GM19328 (cell line): ENCODE measurements at regions not wholly inside any gene's neighbourhood (a gene's known extent, or its start where the extent isn't known, plus 50 kb on each side); places are given as distances from the start of the nearest gene placed in this dataset.
"Not testable (repeated sequence)": the region's sequence is repeated elsewhere in the genome, so short reads cannot be mapped to it uniquely, and the experiment has no call there.

ENCODE experiments used
- ATAC-seq: cut with Tn5 transposase; IDR thresholded peaks from one replicate; pipeline ENCODE4 v1.9.1; 2021; ENCODE audit warnings: mild to moderate bottlenecking, moderate library complexity; ENCODE audit not compliant: unreplicated experiment

DNA sequence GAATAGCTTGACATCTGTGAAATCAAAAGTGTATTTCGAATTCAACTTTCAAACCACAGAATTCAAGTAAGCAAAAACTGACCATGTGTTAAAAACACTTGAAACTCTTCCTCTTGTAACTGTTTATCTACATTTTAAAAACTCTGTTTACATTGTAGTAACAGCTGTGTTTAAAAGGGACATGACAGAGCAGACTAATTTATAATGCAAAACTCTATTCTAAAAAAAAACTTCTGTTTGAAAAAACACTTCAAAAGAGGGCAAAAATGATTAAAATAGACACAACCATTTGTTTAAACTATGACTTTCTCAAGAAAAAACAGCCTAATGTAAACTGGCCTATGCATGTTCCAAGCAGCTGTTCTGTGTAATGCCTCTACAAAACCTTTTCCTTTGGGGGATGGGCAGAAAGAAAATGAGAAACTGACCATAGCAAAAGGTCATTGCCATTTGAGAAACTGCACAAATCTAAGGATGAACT lies 149.1 kb upstream of the HMGA2 start:
- ATAC-seq: no peak

DNA sequence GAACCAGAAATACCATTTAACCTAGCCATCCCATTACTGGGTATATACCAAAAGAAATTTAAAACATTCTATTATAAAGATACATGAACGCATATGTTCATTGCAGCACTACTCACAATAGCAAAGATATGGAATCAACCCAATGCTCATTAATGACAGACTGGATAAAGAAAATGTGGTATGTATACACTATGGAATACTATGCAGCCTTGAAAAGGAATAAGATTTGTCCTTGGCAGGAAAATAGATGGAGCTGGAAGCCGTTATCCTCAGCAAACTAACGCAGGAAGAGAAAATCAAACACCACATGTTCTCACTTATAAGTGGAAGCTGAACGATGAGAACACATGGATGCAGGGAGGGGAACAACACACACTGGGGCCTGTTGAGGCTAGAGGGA lies 146.1 kb upstream of the HMGA2 start:
- ATAC-seq: not testable (repeated sequence)

DNA sequence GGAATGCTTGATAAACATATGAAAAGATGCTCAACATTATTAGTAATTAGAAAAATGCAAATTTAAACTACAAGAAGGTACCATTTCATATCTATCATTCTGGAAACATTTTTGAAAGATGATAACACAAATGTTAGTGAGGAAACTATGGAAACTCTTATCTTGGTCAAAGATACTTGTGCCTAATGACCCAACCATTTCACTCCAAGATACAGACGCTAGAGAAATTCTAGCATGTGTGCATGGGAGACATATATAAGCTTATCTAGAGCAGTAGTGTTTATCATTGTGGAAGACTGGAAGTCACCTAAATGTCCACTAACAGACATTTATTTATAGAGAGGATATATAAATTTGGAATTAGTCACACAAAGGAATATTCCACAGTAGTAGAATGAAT lies 143.1 kb upstream of the HMGA2 start:
- ATAC-seq: no peak

GRCh38 chr12:65682112-65682511 lies 142.2 kb upstream of the HMGA2 start:
- ATAC-seq: no peak

DNA sequence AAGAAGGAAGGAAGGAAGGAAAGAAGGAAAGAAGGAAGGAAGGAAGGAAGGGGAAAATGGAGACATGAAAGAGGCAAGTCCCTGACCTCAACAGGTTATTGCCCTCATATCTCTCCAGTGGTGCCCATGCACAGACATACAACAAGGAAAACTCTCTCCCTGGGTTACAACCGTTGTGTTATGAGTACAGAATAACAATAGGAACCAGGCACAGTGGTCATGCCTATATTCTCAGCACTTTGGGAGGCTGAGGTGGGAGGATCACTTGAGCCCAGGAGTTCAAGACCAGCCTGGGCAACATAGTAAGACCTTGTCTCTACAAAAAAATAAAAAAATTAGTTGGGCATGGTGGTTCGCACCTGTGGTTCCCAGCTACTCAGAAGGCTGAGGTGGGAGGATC lies 139.4 kb upstream of the HMGA2 start:
- no peak for ATAC-seq

GRCh38 chr12:65685514-65685913 lies 138.8 kb upstream of the HMGA2 start:
- ATAC-seq: no peak

- ATAC-seq: no peak
Observed at GRCh38 chr12:65689508-65689907, 134.8 kb upstream of the HMGA2 start.

DNA sequence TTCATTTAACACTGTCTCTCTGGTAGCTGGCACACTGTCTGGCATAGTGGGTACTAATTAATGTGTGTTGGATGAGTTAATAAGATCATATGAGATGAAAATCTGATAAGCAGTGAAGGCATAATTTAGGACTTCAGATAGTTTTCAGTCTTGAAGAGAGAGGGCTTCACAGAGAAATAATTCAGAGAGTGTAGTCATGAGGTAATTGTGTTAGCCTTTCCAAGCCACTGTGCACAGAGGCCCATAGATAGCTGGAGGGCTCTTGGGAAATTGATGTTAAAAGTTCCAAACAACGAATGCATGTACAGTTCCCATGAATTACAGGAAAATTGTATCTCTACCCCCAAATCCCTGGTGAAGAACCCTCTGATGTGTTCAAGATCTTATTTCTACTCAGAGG lies 133.8 kb upstream of the HMGA2 start:
- no peak for ATAC-seq

- ATAC-seq: no peak
Observed at GRCh38 chr12:65694130-65694529, 130.2 kb upstream of the HMGA2 start.

DNA sequence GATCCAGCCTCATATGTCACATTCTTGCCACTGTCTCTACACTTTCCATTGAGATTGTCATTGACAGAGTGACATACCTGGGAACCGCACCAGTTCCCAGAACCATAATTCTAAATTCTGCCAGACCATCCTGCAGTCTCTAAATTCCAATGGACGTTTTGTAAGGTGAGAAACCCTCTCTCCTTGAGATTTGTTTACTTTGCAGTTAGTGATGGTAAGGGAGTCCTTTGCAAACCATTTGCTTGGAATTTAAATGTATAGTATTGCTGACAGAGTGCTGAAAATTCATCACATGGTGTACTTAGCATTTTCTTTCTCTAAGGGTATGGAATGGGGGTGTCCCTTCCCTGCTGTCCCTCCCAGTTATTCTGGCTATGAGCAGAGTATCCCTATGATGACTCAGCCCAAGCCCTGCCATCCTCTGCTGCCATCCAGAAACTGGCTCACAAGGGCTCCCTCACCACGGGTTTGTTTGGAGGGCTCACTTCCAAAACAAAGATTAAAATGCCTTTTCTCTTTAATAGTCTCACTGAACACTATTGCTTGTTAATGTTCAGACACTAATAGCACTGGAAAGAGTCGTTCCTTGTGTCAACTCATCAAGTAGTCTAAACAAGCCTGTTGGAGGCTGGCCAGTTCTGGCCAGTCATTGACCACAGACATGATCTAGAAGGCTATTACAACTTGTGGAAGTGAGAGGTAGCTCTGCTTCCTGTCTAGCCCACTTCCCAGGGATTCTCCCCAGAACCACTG lies 129.0 kb upstream of the HMGA2 start:
- ATAC-seq: no peak

DNA sequence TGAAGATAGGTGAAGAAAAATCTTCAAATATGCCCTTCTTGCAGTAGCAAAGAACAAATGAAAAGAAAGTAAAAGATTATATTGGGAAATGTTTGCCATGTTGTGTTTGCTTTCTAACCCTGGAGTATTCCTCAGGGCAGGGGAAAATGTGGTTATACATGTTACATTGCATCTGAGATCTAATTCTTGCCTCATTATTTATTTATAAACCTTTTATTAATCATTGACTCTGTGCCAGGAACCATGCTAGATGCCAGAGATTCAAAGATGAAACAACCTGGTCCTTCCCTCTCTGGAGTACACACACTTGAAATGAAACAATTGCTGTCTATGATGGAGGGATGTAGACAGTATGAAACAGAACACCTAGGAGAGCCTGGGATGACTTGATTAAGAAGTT lies 128.1 kb upstream of the HMGA2 start:
- no peak for ATAC-seq

- no peak for ATAC-seq
Observed at GRCh38 chr12:65699251-65699650, 125.0 kb upstream of the HMGA2 start.

DNA sequence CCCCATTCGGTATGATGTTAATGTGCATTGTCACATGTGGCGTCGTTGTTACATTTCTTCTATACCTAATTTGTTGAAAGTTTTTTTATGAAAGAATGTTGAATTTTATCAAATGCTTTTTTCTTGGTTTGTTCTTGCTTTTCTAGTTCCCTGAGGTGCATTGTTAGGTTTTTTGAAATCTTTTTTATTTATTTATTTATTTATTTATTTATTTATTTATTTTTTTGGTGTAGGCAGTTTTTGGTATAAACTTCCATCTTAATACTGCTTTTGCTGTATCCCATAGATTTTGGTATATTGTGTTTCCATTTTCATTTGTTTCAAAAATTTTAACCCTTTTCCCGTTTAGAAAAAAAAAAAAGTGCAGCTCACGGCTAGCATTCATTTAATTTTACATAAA lies 121.1 kb upstream of the HMGA2 start:
- ATAC-seq: no peak

DNA sequence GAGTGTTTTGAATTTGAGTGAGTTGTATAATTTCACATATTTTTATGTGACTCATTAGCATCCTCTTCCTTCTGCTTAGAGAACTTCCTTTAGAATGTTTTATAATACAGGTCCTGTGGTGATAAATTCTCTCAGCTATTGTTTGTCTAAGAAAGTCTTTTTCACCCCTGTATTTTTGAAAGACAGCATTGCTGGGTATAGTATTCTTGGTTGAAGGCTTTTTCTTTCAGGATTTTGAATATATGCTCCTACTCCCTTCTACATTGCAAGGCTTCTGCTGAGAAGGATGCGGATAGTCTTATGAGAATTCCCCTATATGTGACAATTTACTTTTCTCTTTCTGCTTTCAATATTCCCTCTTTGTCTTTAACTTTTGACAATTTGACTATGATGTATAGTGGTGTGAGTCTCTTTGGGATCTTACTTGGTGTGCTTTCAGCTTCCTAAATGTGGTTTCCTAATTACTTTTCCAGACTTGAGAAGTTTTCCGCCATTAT lies 118.9 kb upstream of the HMGA2 start:
- no peak for ATAC-seq

- ATAC-seq: no peak
Observed at GRCh38 chr12:65707051-65707450, 117.2 kb upstream of the HMGA2 start.

- ATAC-seq: no peak
Observed at GRCh38 chr12:65712260-65713004, 111.9 kb upstream of the HMGA2 start.

DNA sequence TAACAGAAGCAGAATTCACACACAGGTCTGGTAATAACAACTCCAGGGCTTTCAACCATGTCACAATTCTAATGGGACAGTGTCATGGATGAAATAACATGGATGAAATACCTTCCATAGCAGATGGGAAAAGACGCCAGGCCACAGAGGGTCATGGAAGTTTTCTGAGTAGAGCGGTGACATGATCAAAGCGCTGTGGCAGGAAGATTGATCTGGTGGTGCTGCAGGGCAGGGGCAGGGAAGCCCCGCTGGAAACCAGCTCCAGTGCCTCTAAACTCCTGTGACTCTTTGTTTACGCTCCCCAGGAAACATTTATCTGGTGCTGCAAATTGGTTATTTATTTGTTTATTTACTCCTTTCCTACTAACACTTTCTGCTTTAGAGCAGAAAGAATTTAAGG lies 108.3 kb upstream of the HMGA2 start:
- ATAC-seq: no peak

DNA sequence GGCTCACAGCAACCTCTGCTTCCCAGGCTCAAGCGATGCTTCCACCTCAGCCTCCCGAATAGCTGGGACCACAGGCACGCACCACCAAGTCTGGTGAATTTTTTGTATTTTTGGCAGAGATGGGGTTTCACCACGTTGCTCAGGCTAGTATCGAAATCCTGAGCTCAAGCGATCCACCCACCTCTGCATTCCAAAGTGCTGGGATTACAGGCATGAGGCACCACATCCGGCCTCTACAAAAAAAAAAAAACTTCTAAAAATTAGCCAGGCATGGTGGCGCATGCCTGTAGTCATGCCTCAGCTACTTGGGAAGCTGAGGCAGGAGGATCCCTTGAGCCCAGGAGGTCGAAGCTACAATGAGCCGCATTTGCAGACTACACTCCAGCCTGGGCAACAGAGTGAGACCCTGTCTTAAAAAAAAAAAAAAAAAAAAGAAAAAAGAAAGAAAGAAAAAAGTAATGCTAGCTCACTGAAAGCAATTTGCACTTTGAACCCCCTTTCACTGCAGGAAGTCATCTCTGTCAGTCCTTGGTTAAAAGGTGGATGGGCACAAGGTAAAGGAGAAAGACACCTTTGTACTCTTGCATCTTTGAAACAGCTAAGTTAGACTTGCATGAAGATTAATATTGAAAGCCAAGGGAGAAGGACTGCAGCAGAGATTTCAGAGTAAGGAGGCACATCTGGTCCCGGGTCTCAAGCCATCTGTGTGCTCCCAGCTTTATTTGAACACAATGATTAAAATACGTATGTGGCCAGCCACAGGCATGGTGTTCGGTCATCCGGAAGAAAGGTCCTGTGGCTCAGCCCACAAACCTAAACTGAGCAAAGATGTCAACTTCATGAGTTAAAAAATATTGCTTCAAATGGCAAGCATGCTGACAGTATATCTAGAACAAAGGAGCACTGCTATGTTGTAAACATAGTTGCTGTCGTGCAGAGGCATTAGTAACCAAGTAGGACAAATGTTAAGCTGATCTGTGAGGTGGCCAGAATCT lies 103.8 kb upstream of the HMGA2 start:
- no peak for ATAC-seq

DNA sequence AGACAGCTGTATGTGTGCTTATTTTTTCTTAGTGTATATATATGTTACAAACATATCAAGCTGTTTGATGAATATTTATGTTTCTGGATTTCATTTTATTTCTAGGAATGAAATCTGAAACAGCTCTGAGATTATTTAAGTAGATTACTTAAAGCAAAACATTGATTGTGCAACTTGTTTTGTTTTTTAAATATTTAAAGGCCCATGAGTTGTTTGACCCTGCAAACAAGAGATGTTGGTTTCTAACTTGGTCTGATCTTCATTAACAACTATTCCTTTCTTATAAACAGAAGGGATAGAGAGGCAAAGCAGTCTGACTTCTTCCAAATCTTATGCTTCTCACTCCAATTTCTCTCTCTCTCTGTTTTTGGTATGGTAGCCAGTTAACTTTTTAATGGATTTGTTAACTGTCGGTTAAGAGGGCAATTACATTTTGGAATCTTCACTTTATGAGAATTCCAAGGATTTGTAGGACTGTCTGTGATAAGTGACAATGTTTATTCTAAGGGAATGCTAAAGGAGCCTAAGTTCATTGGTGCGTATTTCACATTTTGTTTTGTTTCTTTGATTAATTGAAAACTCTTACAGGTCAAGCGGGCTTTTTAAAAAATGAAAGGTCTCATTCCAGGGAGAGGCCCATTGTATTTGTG lies 102.6 kb upstream of the HMGA2 start:
- no peak for ATAC-seq

DNA sequence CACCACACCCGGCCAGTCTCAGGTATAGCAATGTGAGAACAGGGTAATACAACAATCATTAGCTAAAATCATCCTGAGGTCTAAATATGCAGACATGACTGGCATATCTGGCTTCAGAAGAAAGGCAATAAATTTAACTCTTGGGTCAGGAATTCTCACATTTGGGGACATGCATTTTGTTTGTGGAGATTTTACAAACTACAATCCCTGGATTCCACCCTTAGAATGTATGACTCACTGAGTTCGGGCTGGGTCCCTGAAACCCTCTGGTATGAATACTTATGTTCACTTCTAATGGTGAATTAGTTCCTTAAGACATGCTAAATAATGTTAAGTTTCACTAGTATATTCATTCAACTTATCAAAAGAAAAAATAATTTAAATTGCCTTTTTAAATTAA lies 98.9 kb upstream of the HMGA2 start:
- ATAC-seq: no peak

DNA sequence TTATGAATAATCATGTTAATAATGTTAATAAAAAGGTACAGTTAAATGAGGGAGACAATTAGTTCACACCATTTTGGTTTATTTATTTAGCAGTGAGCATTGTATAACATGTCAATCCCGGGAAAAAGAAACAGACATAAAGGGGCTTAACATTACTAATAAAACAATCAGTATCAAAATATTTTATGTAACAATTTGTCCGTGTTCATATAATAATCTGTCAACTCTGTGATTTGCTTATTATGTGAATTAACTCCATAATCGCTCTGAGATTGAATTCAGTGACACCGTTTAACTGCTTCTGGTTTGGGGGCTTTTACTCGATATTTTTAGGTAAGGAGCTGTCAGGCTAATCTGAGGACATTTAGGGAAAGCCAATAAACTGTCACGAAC lies 95.8 kb upstream of the HMGA2 start:
- ATAC-seq: no peak
